ENCODE measurements at regions not wholly inside any gene's neighbourhood (a gene's known extent, or its start where the extent isn't known, plus 50 kb on each side); places are given as distances from the start of the nearest gene placed in this dataset.

DNA sequence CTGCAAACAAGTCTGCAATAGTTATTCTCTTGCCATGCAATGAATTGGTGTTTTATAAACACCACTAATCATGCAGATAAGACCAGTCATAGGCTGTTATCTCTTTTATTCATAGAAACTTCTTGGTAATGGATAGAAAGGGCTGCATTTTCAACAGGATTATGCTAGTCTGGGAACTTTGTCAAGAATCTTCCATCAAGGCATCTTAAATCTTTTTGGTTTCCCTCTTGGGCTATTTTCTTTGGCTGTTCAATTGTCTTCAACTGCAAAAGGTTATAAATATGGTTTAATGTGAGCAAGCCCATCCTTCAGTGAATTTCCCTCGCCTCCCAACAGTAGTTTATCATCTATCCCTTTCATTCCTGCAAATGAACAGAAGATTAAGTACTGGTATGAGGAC, 59.0 kb upstream of the MINAR1 start:
- no peak for DNase-seq (ENCODE audit: low read depth in 2 of 2)

DNA sequence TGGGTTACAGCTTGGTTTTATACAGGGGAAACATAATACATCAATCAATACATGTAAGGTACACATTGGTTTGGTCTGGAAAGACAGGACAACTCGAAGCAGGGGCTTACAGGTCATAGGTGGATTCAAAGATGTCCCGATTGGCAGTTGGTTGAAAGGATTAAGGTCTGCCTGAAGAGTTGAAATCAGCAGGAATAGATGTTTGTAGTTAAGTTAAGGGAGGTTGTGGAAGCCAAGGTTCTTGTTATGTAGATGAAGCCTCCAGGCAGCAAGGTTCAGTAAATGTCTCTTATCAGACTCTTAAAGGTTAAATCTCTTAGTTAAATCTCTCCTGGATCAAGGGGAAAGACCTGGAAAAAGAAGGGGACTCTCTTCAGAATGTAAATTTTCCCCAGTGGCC, 58.4 kb upstream of the MINAR1 start:
- no peak for DNase-seq (ENCODE audit: low read depth in 2 of 2)

DNA sequence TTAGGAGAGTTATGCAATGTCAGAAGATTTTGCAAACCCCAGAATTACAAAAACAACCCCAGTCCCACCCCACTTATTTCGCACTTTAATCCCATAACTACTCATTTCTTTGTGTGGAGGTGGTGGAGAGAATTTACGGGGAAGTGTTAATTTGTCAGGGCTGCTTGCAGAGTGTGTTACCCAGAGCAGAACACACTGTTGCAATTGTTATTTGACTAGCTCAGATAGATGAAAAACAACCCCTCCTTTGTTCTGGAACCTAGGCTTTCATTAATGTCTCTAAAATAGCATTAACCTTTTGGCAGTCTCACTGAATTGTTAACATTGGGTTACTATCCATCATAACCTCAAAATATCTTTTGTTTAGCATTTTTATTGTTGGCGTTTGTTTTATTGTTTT, 55.8 kb upstream of the MINAR1 start:
- no peak for DNase-seq (ENCODE audit: low read depth in 2 of 2)

DNA sequence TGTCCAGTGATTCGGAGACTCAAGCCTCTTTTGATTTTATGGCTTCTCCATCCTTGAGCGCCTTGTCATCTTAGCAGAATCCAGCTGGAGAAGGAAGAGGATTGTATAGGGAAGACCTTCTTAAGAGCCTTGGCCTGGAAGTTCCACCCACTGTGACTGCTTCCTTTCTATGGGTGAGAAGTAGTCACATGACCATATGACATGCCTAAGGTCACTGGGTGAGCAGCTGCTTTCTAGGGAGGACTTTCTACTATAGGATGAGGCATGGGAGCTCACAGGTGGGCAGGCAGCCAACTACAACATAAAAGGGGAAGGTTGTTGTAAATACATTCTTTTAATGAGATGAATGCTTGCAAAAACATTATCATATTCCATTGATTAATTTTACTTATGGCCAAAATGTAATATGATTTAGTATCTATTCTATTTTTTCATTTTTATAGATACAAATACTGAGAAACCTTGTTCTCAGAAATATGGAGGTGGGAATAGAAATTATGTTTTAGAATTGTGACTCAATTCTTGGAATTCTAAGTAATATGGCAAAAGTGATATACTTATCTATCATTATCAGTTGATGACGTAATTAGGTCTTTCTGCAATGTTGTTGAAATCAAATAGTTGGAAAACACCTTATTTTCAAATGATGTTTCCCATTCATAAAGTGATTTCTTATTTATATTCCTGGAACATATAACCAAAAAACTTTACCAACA, 53.6 kb upstream of the MINAR1 start:
- DNase-seq (ENCODE audit: low read depth in 2 of 2), result no peak

DNA sequence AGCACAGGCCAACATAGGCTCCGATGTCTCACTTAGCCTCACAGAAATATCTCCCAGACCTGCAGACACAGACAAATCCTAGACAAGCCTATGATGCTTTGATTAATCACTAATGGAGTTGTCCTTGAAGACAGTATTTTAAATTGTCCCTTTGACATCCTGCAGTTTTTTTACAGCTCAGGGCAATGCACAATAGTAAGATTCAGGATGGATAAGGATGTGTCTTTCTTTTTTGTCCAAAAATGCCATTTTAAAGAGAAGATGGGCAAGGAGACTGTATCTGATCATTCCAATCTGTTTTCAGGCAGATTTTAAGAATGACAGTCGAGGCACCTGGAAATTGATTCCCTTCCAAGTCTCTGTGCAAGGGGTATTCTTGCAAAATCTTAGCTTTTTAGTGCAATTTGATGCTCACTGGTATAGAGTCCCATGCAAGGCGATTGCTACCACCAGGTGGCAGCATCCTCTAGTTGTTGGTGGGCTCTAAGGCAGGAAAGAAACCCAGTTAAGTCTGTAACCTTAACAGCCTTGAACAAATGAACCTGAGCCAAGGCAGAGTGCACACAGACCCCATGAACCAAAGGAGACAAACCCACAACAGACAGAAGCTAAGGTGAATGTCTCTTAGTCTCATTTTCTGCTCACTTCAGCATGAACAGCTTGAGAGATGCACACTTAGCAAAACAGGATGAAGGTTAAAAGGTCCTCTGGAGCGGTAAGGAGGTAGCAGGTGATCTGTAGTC, 51.2 kb upstream of the MINAR1 start:
- DNase-seq (ENCODE audit: low read depth in 2 of 2), result peak; percentile 30 to 33

DNA sequence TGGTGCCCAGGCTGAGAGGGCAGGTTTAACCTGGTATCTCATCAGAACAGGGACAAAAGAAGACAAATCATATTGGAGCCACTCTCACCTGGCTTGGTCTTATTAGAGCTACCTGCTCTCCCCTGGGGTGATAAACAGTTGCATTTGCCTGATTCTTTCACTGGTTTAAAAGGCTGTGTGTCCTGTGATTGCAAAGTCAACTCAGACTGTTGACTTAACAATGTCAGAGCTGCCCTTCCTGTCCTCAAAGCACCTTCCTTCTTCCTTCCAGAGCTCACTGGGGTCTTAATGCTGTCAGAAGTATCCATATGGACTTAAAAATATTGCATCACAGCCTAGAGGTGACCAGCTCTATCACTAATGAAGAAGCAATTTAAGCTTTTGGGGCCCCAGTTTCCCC, 50.5 kb upstream of the MINAR1 start:
- DNase-seq (ENCODE audit: low read depth in 2 of 2), result no peak
